ENCODE measurements at regions not wholly inside any gene's neighbourhood (a gene's known extent, or its start where the extent isn't known, plus 50 kb on each side); places are given as distances from the start of the nearest gene placed in this dataset.

GRCh38 chr2:187716301-187716700 is 162.1 kb upstream of the TFPI start:
- Histone ChIP-seq H3K4me1 (replicated peaks in 1 of 4; ENCODE audit: control insufficient read depth in 3 of 4, insufficient read depth in 4 of 4, low read length in 3 of 4) (peaks cover 0 to 8% (median 2%) of the 10 kb centered on the region in 4 experiments; a peak in 3 of 7 replicates), H4K20me1 (replicated peaks in 1 of 2; ENCODE audit: control insufficient read depth in 1 of 2, insufficient read depth in 2 of 2, low read length in 2 of 2) (no peaks in the 10 kb centered on the region), H2AK5ac (ENCODE audit: low read depth, low read length) (no peak overlapping the region), H3K9me3 (ENCODE audit: insufficient read depth in 2 of 2, low read depth in 1 of 2, low read length in 1 of 2) (peaks cover 7 to 15% of the 10 kb centered on the region in 2 experiments; a peak in 2 of 4 replicates), H3K79me2 (ENCODE audit: control insufficient read depth in 1 of 2, insufficient read depth in 2 of 2, low read length in 2 of 2) (no peaks in the 10 kb centered on the region), H3K36me3 (ENCODE audit: control insufficient read depth in 2 of 4, insufficient read depth in 4 of 4, low read length in 3 of 4) (peaks cover 0 to 5% (median 0%) of the 10 kb centered on the region in 4 experiments; a peak in 3 of 8 replicates), H2BK20ac (ENCODE audit: low read length) (no peak overlapping the region), H3K23me2 (ENCODE audit: low read depth, low read length) (no peaks in the 10 kb centered on the region), H2BK12ac (ENCODE audit: low read depth, low read length) (no peak overlapping the region), H3K14ac (ENCODE audit: insufficient read length) (no peak overlapping the region), H4K5ac (ENCODE audit: insufficient read length, low read depth, low read length) (no peak overlapping the region), H3K23ac (ENCODE audit: insufficient read length) (no peak overlapping the region), H3K18ac (ENCODE audit: extremely low read depth, low read length) (no peak overlapping the region), H2AFZ (ENCODE audit: low read length) (no peak overlapping the region), H3K4ac (replicated peaks; ENCODE audit: insufficient read length, low read depth, low read length) (no peak overlapping the region), H3K27ac (ENCODE audit: low read depth, low read length) (no peak overlapping the region), H4K8ac (ENCODE audit: extremely low read depth, insufficient read depth, low read length) (no peak overlapping the region), H3K4me3 (ENCODE audit: extremely low read depth in 1 of 4, insufficient read depth in 2 of 4, low read depth in 3 of 4, low read length in 4 of 4) (no peak overlapping the region), H4K91ac (replicated peaks; ENCODE audit: insufficient read length, low read length) (no peak overlapping the region), H3K79me1 (ENCODE audit: low read depth, low read length) (no peaks in the 10 kb centered on the region), H2BK5ac (ENCODE audit: low read depth, low read length) (no peak overlapping the region), H3K4me2 (ENCODE audit: insufficient read depth in 1 of 2, low read depth in 2 of 2, low read length in 2 of 2) (no peak overlapping the region), H2BK15ac (ENCODE audit: low read length) (no peak overlapping the region), H2BK120ac (replicated peaks; ENCODE audit: low read depth, low read length) (no peak overlapping the region), H3K27me3 (replicated peaks in 1 of 4; ENCODE audit: control insufficient read depth in 3 of 4, extremely low read depth in 1 of 4, insufficient read depth in 3 of 4, low read length in 3 of 4) (no peaks in the 10 kb centered on the region), H3K9ac (replicated peaks in 1 of 4; ENCODE audit: extremely low read depth in 1 of 4, low read depth in 3 of 4, low read length in 3 of 4) (no peak overlapping the region), H3K56ac (replicated peaks; ENCODE audit: insufficient read length, low read depth, low read length) (no peak overlapping the region)
- DNase-seq (ENCODE audit: low read depth in 1 of 2, low spot score in 2 of 2) (no peak), FAIRE-seq (peak; percentile 7)
- CTCF ChIA-PET (ENCODE audit: partially characterized antibody) = no interaction called here
- POLR2A ChIA-PET (ENCODE audit: partially characterized antibody) = no interaction called here
- WGBS, 2 experiments (ENCODE audit: extremely low coverage in 1 of 2, insufficient coverage in 1 of 2, insufficient read length in 1 of 2, insufficient replicate concordance in 2 of 2, low coverage in 1 of 2, low lambda C conversion rate in 2 of 2, missing lambda C conversion rate in 1 of 2) = 90% methylated on average over 3 of the region's 3 CpGs; no CpG with 5 or more reads in 1 of the 2 experiments
- TF ChIP-seq, protein P1, sequence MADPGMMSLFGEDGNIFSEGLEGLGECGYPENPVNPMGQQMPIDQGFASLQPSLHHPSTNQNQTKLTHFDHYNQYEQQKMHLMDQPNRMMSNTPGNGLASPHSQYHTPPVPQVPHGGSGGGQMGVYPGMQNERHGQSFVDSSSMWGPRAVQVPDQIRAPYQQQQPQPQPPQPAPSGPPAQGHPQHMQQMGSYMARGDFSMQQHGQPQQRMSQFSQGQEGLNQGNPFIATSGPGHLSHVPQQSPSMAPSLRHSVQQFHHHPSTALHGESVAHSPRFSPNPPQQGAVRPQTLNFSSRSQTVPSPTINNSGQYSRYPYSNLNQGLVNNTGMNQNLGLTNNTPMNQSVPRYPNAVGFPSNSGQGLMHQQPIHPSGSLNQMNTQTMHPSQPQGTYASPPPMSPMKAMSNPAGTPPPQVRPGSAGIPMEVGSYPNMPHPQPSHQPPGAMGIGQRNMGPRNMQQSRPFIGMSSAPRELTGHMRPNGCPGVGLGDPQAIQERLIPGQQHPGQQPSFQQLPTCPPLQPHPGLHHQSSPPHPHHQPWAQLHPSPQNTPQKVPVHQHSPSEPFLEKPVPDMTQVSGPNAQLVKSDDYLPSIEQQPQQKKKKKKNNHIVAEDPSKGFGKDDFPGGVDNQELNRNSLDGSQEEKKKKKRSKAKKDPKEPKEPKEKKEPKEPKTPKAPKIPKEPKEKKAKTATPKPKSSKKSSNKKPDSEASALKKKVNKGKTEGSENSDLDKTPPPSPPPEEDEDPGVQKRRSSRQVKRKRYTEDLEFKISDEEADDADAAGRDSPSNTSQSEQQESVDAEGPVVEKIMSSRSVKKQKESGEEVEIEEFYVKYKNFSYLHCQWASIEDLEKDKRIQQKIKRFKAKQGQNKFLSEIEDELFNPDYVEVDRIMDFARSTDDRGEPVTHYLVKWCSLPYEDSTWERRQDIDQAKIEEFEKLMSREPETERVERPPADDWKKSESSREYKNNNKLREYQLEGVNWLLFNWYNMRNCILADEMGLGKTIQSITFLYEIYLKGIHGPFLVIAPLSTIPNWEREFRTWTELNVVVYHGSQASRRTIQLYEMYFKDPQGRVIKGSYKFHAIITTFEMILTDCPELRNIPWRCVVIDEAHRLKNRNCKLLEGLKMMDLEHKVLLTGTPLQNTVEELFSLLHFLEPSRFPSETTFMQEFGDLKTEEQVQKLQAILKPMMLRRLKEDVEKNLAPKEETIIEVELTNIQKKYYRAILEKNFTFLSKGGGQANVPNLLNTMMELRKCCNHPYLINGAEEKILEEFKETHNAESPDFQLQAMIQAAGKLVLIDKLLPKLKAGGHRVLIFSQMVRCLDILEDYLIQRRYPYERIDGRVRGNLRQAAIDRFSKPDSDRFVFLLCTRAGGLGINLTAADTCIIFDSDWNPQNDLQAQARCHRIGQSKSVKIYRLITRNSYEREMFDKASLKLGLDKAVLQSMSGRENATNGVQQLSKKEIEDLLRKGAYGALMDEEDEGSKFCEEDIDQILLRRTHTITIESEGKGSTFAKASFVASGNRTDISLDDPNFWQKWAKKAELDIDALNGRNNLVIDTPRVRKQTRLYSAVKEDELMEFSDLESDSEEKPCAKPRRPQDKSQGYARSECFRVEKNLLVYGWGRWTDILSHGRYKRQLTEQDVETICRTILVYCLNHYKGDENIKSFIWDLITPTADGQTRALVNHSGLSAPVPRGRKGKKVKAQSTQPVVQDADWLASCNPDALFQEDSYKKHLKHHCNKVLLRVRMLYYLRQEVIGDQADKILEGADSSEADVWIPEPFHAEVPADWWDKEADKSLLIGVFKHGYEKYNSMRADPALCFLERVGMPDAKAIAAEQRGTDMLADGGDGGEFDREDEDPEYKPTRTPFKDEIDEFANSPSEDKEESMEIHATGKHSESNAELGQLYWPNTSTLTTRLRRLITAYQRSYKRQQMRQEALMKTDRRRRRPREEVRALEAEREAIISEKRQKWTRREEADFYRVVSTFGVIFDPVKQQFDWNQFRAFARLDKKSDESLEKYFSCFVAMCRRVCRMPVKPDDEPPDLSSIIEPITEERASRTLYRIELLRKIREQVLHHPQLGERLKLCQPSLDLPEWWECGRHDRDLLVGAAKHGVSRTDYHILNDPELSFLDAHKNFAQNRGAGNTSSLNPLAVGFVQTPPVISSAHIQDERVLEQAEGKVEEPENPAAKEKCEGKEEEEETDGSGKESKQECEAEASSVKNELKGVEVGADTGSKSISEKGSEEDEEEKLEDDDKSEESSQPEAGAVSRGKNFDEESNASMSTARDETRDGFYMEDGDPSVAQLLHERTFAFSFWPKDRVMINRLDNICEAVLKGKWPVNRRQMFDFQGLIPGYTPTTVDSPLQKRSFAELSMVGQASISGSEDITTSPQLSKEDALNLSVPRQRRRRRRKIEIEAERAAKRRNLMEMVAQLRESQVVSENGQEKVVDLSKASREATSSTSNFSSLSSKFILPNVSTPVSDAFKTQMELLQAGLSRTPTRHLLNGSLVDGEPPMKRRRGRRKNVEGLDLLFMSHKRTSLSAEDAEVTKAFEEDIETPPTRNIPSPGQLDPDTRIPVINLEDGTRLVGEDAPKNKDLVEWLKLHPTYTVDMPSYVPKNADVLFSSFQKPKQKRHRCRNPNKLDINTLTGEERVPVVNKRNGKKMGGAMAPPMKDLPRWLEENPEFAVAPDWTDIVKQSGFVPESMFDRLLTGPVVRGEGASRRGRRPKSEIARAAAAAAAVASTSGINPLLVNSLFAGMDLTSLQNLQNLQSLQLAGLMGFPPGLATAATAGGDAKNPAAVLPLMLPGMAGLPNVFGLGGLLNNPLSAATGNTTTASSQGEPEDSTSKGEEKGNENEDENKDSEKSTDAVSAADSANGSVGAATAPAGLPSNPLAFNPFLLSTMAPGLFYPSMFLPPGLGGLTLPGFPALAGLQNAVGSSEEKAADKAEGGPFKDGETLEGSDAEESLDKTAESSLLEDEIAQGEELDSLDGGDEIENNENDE (IDR thresholded peaks at IDR 0.05; ENCODE audit: insufficient replicate concordance, low read length) = no peak

Data from H1 (cell line).